ENCODE measurements at regions not wholly inside any gene's neighbourhood (a gene's known extent, or its start where the extent isn't known, plus 50 kb on each side); places are given as distances from the start of the nearest gene placed in this dataset.

DNA sequence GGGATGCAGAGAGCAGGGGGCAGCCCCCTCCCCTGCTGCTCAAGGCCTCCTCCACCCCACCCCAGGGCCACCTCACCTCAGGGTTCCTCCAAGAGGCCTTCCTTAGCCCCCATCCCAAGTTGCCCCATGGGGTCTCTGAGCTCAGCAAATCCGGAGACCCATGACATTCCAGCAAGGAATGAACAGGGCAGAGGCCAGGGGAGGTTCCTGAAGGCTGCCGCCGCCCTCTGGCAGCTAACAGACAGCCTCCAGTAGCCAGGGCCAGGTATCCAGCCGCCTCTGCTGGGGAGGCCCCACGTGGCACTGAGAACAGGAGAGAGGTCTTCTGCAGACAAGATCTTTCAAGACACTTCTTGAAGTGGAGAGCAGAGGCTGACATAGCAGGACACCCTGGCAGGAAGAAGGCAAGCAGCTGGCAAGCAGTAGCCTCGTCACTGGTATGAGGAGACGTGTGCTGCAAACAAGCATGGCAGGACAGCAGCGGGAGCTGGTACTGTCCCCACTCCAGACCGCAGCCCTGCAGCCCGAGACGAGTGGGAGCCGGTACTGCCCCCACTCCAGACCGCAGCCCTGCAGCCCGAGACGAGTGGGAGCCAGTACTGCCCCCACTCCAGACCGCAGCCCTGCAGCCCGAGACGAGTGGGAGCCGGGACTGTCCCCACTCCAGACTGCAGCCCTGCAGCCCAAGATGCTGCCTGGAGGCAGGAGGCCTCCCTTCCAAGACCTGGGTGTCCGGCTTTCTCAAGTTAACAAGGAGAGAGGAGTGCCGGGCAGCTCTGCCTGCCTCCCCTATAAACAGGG lies 190.6 kb downstream of the IGLL1 start:
- Histone ChIP-seq H3K27ac (no peak overlapping the region), H3K4me3 (no peak overlapping the region), H3K4me1 (replicated peaks in 1 of 2) (peaks cover 0 to 3% of the 10 kb centered on the region in 2 donors)
- WGBS, 10 experiments, result 20 to 100% (median 70%) methylated on average over 1 to 3 of the region's 21 CpGs; no CpG with 5 or more reads in 7 of the 10 experiments
- in situ Hi-C loops (cut with MboI; ENCODE audit: low pct_unique_long_range_greater_than_20kb in 2 of 9, low sequenced_read_pairs in 9 of 9, unreplicated experiment in 9 of 9), result loop anchor here in 1 of 9 experiments (25.0 kb wide), 1 partner anchor 227 kb away; no protein-coding TSS in a partner anchor
- no peak for ATAC-seq (replicated peaks in 6 of 8)

- no peak overlapping the region for H3K27ac ChIP-seq
- in situ Hi-C loops (cut with MboI; ENCODE audit: low pct_unique_long_range_greater_than_20kb in 2 of 9, low sequenced_read_pairs in 9 of 9, unreplicated experiment in 9 of 9), result loop anchor here in 1 of 9 experiments (25.0 kb wide), 1 partner anchor 226 kb away; no protein-coding TSS in a partner anchor
- H3K4me3 ChIP-seq, result no peak overlapping the region
- ATAC-seq (replicated peaks in 6 of 8), result no peak
- H3K4me1 ChIP-seq (replicated peaks in 1 of 2), result peaks cover 8 to 9% of the 10 kb centered on the region in 2 donors
- no CpG with 5 or more reads among the region's 8 CpGs for WGBS, 10 experiments
Measured at GRCh38 chr22:23388517-23388890, 191.6 kb downstream of the IGLL1 start.

- in situ Hi-C loops (cut with MboI; ENCODE audit: low pct_unique_long_range_greater_than_20kb in 2 of 9, low sequenced_read_pairs in 9 of 9, unreplicated experiment in 9 of 9), result loop anchor here in 1 of 9 experiments (25.0 kb wide), 1 partner anchor 226 kb away; no protein-coding TSS in a partner anchor
- ATAC-seq (replicated peaks in 6 of 8), result no peak
- WGBS, 10 experiments, result 25 to 100% (median 93%) methylated on average over 1 to 2 of the region's 32 CpGs; no CpG with 5 or more reads in 6 of the 10 experiments
Measured at GRCh38 chr22:23387827-23388516, 192.1 kb downstream of the IGLL1 start.

GRCh38 chr22:23386822-23387580 lies 193.1 kb downstream of the IGLL1 start:
- no peak for ATAC-seq (replicated peaks in 6 of 8)
- WGBS, 10 experiments, result 0 to 100% (median 69%) methylated on average over 1 to 2 of the region's 12 CpGs; no CpG with 5 or more reads in 6 of the 10 experiments
- in situ Hi-C loops (cut with MboI; ENCODE audit: low pct_unique_long_range_greater_than_20kb in 2 of 9, low sequenced_read_pairs in 9 of 9, unreplicated experiment in 9 of 9), result loop anchor here in 1 of 9 experiments (25.0 kb wide), 1 partner anchor 225 kb away; no protein-coding TSS in a partner anchor

More at GRCh38 chr22:23387827-23388516, 192.1 kb downstream of the IGLL1 start:
- Histone ChIP-seq H3K4me1 (replicated peaks in 1 of 2) (peaks cover 10 to 11% of the 10 kb centered on the region in 2 donors), H3K27ac (no peak overlapping the region), H3K4me3 (no peak overlapping the region)

DNA sequence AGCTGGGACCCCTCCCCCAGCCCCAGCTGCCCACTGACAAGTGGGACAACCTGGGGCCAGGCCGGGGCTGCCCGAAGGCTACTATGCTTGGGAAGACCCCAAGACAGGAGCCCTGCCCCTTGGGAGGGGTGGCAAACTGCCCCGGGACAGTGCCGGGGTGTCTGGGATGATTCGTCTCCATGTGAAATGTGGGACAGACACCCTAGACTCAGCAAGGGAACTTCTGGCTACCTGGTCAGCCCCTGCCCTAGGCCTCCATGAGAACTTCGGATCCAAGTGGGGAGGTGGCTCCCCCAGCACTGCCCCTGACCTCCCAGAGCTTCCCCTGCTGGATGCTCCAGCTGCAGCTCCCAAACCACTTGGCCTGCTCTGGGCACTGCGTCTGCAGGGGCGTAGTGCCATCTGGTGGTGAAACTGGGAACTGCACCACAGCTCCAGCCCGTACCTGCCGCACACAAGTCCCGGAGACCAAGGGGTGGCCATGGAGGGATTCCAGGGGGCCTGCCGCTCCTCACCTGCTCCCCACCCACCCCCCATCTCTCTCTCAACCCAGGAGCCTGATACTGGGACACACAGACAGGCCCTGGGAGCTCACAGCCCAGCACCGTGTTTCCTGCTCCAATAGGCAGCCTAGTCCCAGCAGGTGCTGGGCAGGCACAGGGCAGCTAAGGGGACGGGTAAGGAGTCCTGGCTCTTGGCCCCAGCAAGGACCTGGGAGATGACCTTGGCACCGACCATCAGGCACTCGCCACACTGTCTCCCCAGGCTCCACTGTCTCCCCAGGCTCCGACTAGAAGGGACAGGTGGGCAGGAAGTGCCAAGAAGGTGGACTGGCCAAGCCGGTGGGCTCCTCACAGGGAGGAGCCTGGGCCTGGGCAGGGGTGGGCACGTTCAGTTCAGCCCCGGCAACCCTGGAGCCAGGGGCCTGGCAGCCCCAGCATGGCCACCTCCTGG lies 194.1 kb downstream of the IGLL1 start:
- H3K4me1 ChIP-seq (replicated peaks in 1 of 2), result peaks cover 14 to 25% of the 10 kb centered on the region in 2 donors
- H3K27ac ChIP-seq, result no peak overlapping the region
- in situ Hi-C loops (cut with MboI; ENCODE audit: low pct_unique_long_range_greater_than_20kb in 2 of 9, low sequenced_read_pairs in 9 of 9, unreplicated experiment in 9 of 9), result loop anchor here in 1 of 9 experiments (25.0 kb wide), 1 partner anchor 224 kb away; no protein-coding TSS in a partner anchor
- WGBS, 10 experiments, result 0 to 94% (median 40%) methylated on average over 1 to 3 of the region's 20 CpGs; no CpG with 5 or more reads in 7 of the 10 experiments
- no peak overlapping the region for H3K4me3 ChIP-seq
- ATAC-seq (replicated peaks in 6 of 8), result peak; percentile 72 to 93 (median 80)

More at GRCh38 chr22:23386822-23387580, 193.1 kb downstream of the IGLL1 start:
- Histone ChIP-seq H3K4me3 (no peak overlapping the region), H3K27ac (no peak overlapping the region), H3K4me1 (replicated peaks in 1 of 2) (peaks cover 14 to 20% of the 10 kb centered on the region in 2 donors)

GRCh38 chr22:23384923-23385677 lies 195.0 kb downstream of the IGLL1 start:
- Histone ChIP-seq H3K4me3 (no peak overlapping the region), H3K4me1 (replicated peaks in 1 of 2) (peaks cover 14 to 25% of the 10 kb centered on the region in 2 donors), H3K27ac (no peak overlapping the region)
- peak in 3 of 8 experiments; percentile 4 to 11 (median 7) for ATAC-seq (replicated peaks in 6 of 8)
- in situ Hi-C loops (cut with MboI; ENCODE audit: low pct_unique_long_range_greater_than_20kb in 2 of 9, low sequenced_read_pairs in 9 of 9, unreplicated experiment in 9 of 9), result loop anchor here in 1 of 9 experiments (25.0 kb wide), 1 partner anchor 223 kb away; no protein-coding TSS in a partner anchor
- WGBS, 10 experiments, result 40 to 86% (median 80%) methylated on average over 1 to 6 of the region's 14 CpGs; no CpG with 5 or more reads in 7 of the 10 experiments

DNA sequence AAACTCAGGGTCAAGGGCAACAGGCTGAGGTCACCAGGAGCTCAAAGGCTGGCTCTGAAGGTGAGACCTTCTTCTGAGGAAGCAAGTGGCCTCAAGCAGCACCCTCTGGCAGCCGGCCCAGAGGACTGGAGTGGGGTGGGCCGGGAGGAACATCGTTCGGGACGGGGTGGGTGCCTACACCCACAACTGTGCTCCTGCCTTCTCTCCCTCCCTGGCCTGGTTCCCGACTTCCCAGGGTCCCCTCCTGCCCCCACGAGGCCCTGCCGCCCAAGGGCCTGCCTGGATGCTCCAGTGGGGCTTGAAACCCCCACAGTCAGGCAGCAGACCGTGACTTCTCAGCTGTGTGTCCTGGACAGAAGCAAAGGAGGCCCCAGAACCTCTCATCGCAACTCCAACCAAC lies 195.7 kb downstream of the IGLL1 start:
- in situ Hi-C loops (cut with MboI; ENCODE audit: low pct_unique_long_range_greater_than_20kb in 2 of 9, low sequenced_read_pairs in 9 of 9, unreplicated experiment in 9 of 9), result loop anchor here in 1 of 9 experiments (25.0 kb wide), 1 partner anchor 222 kb away; no protein-coding TSS in a partner anchor
- 86 to 87% methylated on average over 3 to 4 of the region's 10 CpGs; no CpG with 5 or more reads in 8 of the 10 experiments for WGBS, 10 experiments
- Histone ChIP-seq H3K27ac (no peak overlapping the region), H3K4me1 (replicated peaks in 1 of 2) (peaks cover 14 to 25% of the 10 kb centered on the region in 2 donors), H3K4me3 (no peak overlapping the region)
- no peak for ATAC-seq (replicated peaks in 6 of 8)

DNA sequence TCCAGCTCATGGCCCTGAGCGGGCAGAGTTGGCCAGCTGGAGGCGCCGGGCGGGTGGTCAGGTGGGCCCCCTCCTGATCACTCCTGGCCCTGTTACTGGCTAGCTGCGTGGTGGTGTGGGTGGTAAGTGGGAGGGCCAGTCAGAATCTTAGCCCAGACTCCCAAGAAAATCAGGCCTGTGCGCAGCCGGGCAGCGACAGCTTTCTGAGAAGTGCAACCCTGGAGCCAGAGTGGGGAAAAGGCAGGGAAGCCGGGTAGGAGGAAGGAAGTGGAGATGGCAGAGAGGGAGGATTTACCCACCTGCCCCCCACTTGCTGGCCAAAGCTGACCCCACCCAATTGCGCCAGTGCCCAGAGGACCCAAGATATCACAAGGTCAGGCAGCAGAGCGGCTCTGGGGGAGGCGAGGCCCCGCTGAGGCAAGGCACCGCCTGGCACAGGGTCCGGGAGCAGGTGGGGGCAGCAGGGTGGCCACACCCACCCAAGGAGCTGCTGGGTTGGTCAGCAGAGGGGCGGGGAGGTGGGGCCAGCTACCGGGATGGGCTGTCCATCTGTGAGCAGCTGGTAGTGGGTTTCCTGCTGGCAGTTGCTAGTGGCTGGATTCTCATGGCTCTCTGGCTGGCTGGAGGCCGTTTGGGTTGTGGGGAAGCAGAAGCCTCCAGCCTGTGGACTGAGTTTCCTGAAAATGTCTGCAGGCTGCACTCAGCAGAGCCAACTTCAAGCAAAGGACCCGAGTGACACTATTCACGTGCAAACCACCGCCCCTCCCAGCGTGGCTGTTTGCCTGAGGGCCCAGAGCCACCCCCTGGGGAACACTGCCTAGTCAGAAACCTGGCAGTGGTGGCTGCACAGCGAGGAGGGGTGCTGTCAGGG lies 196.4 kb downstream of the IGLL1 start:
- ATAC-seq (replicated peaks in 6 of 8), result peak; percentile 25 to 74 (median 70)
- no peak overlapping the region for H3K4me3 ChIP-seq
- WGBS, 10 experiments, result 0 to 39% (median 14%) methylated on average over 2 to 3 of the region's 23 CpGs; no CpG with 5 or more reads in 6 of the 10 experiments
- in situ Hi-C loops (cut with MboI; ENCODE audit: low pct_unique_long_range_greater_than_20kb in 2 of 9, low sequenced_read_pairs in 9 of 9, unreplicated experiment in 9 of 9), result loop anchor here in 1 of 9 experiments (25.0 kb wide), 1 partner anchor 221 kb away; no protein-coding TSS in a partner anchor
- no peak overlapping the region for H3K27ac ChIP-seq
- peaks cover 14 to 25% of the 10 kb centered on the region in 2 donors for H3K4me1 ChIP-seq (replicated peaks in 1 of 2)

DNA sequence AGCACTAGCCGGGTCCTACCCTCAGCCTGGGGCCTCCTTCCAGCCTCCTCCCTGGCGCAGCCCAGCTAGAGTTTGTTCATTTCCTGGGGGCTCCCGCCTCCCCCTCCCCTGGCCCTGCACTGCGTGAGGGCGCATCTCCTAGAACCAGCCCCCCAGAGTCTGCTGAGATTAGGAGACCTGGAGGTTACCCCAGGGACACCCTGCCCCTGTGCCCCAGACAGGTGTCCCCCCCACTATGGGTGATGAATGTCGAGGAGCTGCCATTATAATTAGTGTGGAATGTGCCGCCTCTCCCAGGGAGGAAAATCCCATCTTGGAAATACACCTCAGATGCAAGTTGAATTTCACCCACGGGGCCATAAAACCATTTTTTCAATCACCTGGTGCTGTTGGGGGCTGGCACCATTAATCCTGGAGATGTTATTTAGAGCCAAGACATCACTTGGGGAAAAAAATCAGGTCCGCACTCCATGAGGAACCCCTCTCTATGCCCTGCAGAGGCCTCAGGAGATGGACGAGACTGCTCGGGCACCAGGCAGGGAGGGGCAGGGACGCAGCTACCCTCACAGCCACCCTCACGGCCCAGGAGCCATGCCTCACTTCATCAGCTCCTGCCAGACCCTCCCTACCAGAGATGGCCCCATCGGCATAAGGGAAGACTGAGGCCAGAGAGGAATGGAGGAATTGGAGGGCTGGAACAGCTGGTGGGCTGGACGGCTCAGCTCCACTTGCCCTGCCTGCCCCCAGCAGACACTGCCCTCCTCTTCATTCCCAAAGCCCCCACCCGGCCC lies 197.5 kb downstream of the IGLL1 start:
- Histone ChIP-seq H3K27ac (no peak overlapping the region), H3K4me3 (no peak overlapping the region), H3K4me1 (replicated peaks in 1 of 2) (peaks cover 14 to 25% of the 10 kb centered on the region in 2 donors)
- 7 to 100% (median 82%) methylated on average over 1 to 4 of the region's 16 CpGs; no CpG with 5 or more reads in 6 of the 10 experiments for WGBS, 10 experiments
- ATAC-seq (replicated peaks in 6 of 8), result no peak
- in situ Hi-C loops (cut with MboI; ENCODE audit: low pct_unique_long_range_greater_than_20kb in 2 of 9, low sequenced_read_pairs in 9 of 9, unreplicated experiment in 9 of 9), result loop anchor here in 1 of 9 experiments (25.0 kb wide), 1 partner anchor 220 kb away; no protein-coding TSS in a partner anchor
